HEK293 (cell line): ENCODE measurements at regions not wholly inside any gene's neighbourhood (a gene's known extent, or its start where the extent isn't known, plus 50 kb on each side); places are given as distances from the start of the nearest gene placed in this dataset.

Experiments
- ATF2 ChIP-seq: fragments of 450-650 bp; formaldehyde crosslinking; IDR thresholded peaks from 2 replicates; pipeline ENCODE4 v1.5.1; 2016; ENCODE audit warnings: missing biosample characterization, missing genetic modification characterization, low read depth
- CTCF ChIP-seq: fragments of 450-650 bp; formaldehyde crosslinking; IDR thresholded peaks from 2 replicates; pipeline ENCODE4 v1.5.1; 2016; ENCODE audit warnings: missing biosample characterization, missing genetic modification characterization
- PATZ1 ChIP-seq: fragments of 450-650 bp; formaldehyde crosslinking; IDR thresholded peaks from 2 replicates; pipeline ENCODE4 v1.5.1; 2016; ENCODE audit warnings: missing biosample characterization, missing genetic modification characterization
- ZBTB1 ChIP-seq: fragments of 450-650 bp; formaldehyde crosslinking; IDR thresholded peaks from 2 replicates; pipeline ENCODE4 v1.5.1; 2016; ENCODE audit warnings: missing biosample characterization, missing genetic modification characterization
- ZNF175 ChIP-seq: fragments of 450-650 bp; formaldehyde crosslinking; IDR thresholded peaks from 2 replicates; pipeline ENCODE4 v1.5.1; 2016; ENCODE audit warnings: missing biosample characterization, missing genetic modification characterization
- ZNF274 ChIP-seq, 2 experiments: fragments of 200-500 bp in 1 of 2; fragments of 450-650 bp in 1 of 2; sonication (Bioruptor generic) in 1 of 2; formaldehyde crosslinking in 1 of 2; IDR thresholded peaks; 2 replicates each; pipeline versions ENCODE4 v1.5.1 to v1.6.1; 2014 to 2016; ENCODE audit warnings: borderline replicate concordance in 1 of 2, inconsistent platforms in 1 of 2, low read length in 1 of 2, missing biosample characterization in 1 of 2, missing genetic modification characterization in 1 of 2
- ZNF704 ChIP-seq: fragments of 450-650 bp; formaldehyde crosslinking; IDR thresholded peaks from 2 replicates; pipeline ENCODE4 v1.5.1; 2016; ENCODE audit warnings: missing biosample characterization, missing genetic modification characterization

- no peak for TF ChIP-seq ZNF704 (tag by site-specific recombination)
- TF ChIP-seq ATF2 (tag by site-specific recombination) = no peak
- TF ChIP-seq PATZ1 = no peak
- no peak for TF ChIP-seq CTCF (tag by site-specific recombination)
- TF ChIP-seq ZNF274 (IDR thresholded peaks at IDR 0.05; ENCODE audit: low read length) = no peak
- no peak for TF ChIP-seq ZNF274 (tag by site-specific recombination; IDR thresholded peaks at IDR 0.05; ENCODE audit: borderline replicate concordance)
- TF ChIP-seq ZBTB1 (tag by site-specific recombination) = no peak
- TF ChIP-seq ZNF175 (tag by site-specific recombination) = no peak
Observed at GRCh38 chr2:38435775-38436174, 58.7 kb upstream of the ATL2 start.
